22Rv1 (cell line): ENCODE measurements at regions not wholly inside any gene's neighbourhood (a gene's known extent, or its start where the extent isn't known, plus 50 kb on each side); places are given as distances from the start of the nearest gene placed in this dataset.

Experiments used
- ZFX ChIP-seq: fragments of 450-650 bp; IDR thresholded peaks from 2 replicates; pipeline ENCODE4 v1.6.1; 2017; ENCODE audit warnings: antibody characterized with exemption, borderline replicate concordance
- TF ChIP-seq, protein P1 (sequence below): fragments of 450-650 bp; IDR thresholded peaks from 2 replicates; pipeline ENCODE4 v1.5.1; 2017; ENCODE audit warnings: mild to moderate bottlenecking

DNA sequence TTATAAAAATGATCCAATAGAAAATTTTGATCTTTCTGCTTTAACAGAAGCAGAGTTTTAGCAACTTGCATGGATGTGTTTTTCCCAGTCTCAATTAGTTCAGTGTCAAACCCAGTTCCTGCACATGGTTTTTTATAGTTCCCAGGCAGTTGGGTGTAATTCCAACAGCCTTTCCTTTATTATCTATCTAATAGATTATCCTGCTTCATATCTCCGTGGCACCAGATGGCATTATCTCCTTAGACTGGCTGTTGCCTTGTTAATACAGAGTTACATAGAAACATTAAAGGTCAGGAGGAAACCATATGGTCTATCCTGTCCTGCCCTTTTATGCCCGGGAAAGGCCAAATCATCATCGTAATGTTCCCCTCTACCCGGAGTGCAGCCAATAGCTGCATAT is 400.9 kb upstream of the SMIM21 start:
- TF ChIP-seq, protein P1, sequence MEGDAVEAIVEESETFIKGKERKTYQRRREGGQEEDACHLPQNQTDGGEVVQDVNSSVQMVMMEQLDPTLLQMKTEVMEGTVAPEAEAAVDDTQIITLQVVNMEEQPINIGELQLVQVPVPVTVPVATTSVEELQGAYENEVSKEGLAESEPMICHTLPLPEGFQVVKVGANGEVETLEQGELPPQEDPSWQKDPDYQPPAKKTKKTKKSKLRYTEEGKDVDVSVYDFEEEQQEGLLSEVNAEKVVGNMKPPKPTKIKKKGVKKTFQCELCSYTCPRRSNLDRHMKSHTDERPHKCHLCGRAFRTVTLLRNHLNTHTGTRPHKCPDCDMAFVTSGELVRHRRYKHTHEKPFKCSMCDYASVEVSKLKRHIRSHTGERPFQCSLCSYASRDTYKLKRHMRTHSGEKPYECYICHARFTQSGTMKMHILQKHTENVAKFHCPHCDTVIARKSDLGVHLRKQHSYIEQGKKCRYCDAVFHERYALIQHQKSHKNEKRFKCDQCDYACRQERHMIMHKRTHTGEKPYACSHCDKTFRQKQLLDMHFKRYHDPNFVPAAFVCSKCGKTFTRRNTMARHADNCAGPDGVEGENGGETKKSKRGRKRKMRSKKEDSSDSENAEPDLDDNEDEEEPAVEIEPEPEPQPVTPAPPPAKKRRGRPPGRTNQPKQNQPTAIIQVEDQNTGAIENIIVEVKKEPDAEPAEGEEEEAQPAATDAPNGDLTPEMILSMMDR: no peak
- TF ChIP-seq ZFX: no peak
